MM.1S (cell line): ENCODE measurements at regions not wholly inside any gene's neighbourhood (a gene's known extent, or its start where the extent isn't known, plus 50 kb on each side); places are given as distances from the start of the nearest gene placed in this dataset.

Experiments
- DNase-seq: peaks from one replicate; pipeline ENCODE4 v3.0.0-alpha.2; 2015
- H2AFZ ChIP-seq: fragments of 300-600 bp; sonication (generic); 2 replicates; pipeline ENCODE4 v1.6.0; 2016; ENCODE audit warnings: antibody characterized with exemption, low read length
- H3F3A ChIP-seq: fragments of 300-600 bp; sonication (generic); 2 replicates; pipeline ENCODE4 v1.6.1; 2016; ENCODE audit warnings: mild to moderate bottlenecking, antibody characterized with exemption, low read length, moderate library complexity, mixed read lengths; ENCODE audit not compliant: insufficient read depth
- H3K27ac ChIP-seq: fragments of 300-600 bp; sonication (generic); 2 replicates; pipeline ENCODE4 v1.5.1; 2016; ENCODE audit warnings: mild to moderate bottlenecking, low read length
- H3K27me3 ChIP-seq: fragments of 300-600 bp; sonication (generic); replicated peaks from 2 replicates; pipeline ENCODE4 v1.6.0; 2016; ENCODE audit warnings: low read length; ENCODE audit not compliant: insufficient read depth
- H3K36me3 ChIP-seq: fragments of 300-600 bp; sonication (generic); replicated peaks from 2 replicates; pipeline ENCODE4 v1.6.1; 2016; ENCODE audit warnings: mild to moderate bottlenecking, low read length, mixed read lengths; ENCODE audit not compliant: insufficient read depth
- H3K4me1 ChIP-seq: fragments of 300-600 bp; sonication (generic); 2 replicates; pipeline ENCODE4 v1.6.1; 2016; ENCODE audit warnings: low read length, mixed read lengths
- H3K4me2 ChIP-seq: fragments of 300-600 bp; sonication (generic); 2 replicates; pipeline ENCODE4 v1.6.0; 2016; ENCODE audit warnings: low read depth, low read length
- H3K4me3 ChIP-seq: fragments of 300-600 bp; sonication (generic); 2 replicates; pipeline ENCODE4 v1.5.1; 2016; ENCODE audit warnings: low read length, mixed read lengths
- H3K79me2 ChIP-seq: fragments of 300-600 bp; sonication (generic); 2 replicates; pipeline ENCODE4 v1.6.1; 2016; ENCODE audit warnings: mixed run types, low read length, mixed read lengths
- H3K9ac ChIP-seq: fragments of 300-600 bp; sonication (generic); 2 replicates; pipeline ENCODE4 v1.6.1; 2016; ENCODE audit warnings: low read length, mixed read lengths
- H3K9me2 ChIP-seq: fragments of 300-600 bp; sonication (generic); replicated peaks from 2 replicates; pipeline ENCODE4 v1.6.1; 2016; ENCODE audit warnings: mild to moderate bottlenecking, low read length, mixed read lengths; ENCODE audit not compliant: insufficient read depth
- H3K9me3 ChIP-seq: fragments of 300-600 bp; sonication (generic); replicated peaks from 2 replicates; pipeline ENCODE4 v1.6.1; 2016; ENCODE audit warnings: mild to moderate bottlenecking, low read length, mixed read lengths; ENCODE audit not compliant: insufficient read depth
- H4K20me1 ChIP-seq: fragments of 300-600 bp; sonication (generic); 2 replicates; pipeline ENCODE4 v1.6.1; 2016; ENCODE audit warnings: mild to moderate bottlenecking, low read length, moderate library complexity, mixed read lengths; ENCODE audit not compliant: insufficient read depth
- CTCF ChIP-seq: fragments of 300-600 bp; sonication (generic); IDR thresholded peaks from 2 replicates; pipeline ENCODE4 v1.5.1; 2016; ENCODE audit warnings: antibody characterized with exemption, low read length, mixed read lengths
- EZH2 ChIP-seq: fragments of 300-600 bp; sonication (generic); optimal IDR thresholded peaks from 2 replicates; pipeline ENCODE3; 2017; ENCODE audit warnings: low read depth, mild to moderate bottlenecking, antibody characterized with exemption, low read length, mixed read lengths
- EZH2phosphoT487 ChIP-seq: fragments of 300-600 bp; sonication (generic); IDR thresholded peaks from 2 replicates; pipeline ENCODE4 v1.6.1; 2018; ENCODE audit warnings: antibody characterized with exemption, low read length

GRCh38 chr7:35555934-35556333 lies 139.0 kb downstream of the HERPUD2 start:
- TF ChIP-seq EZH2phosphoT487 (no peak), CTCF (no peak), EZH2 (no peak)
- H3K4me2 ChIP-seq, result no peak overlapping the region
- no peak overlapping the region for H3K27ac ChIP-seq
- no peaks in the 10 kb centered on the region for H3F3A ChIP-seq
- H3K27me3 ChIP-seq, result no peaks in the 10 kb centered on the region
- H3K9me2 ChIP-seq, result no peaks in the 10 kb centered on the region
- no peaks in the 10 kb centered on the region for H4K20me1 ChIP-seq
- H3K9ac ChIP-seq, result no peak overlapping the region
- no peak overlapping the region for H2AFZ ChIP-seq
- H3K79me2 ChIP-seq, result no peaks in the 10 kb centered on the region
- no peak overlapping the region for H3K4me3 ChIP-seq
- no peak for DNase-seq
- H3K4me1 ChIP-seq, result no peaks in the 10 kb centered on the region
- H3K36me3 ChIP-seq, result no peaks in the 10 kb centered on the region
- H3K9me3 ChIP-seq, result no peaks in the 10 kb centered on the region

- TF ChIP-seq EZH2 (no peak), CTCF (no peak), EZH2phosphoT487 (no peak)
Measured at GRCh38 chr7:35555386-35555785, 139.5 kb downstream of the HERPUD2 start.

GRCh38 chr7:35553519-35553918 lies 141.4 kb downstream of the HERPUD2 start:
- Histone ChIP-seq H3K9me3 (no peaks in the 10 kb centered on the region), H3K9ac (no peak overlapping the region)

More at GRCh38 chr7:35555386-35555785, 139.5 kb downstream of the HERPUD2 start:
- H3K9me3 ChIP-seq, result no peaks in the 10 kb centered on the region
- no peak overlapping the region for H3K4me2 ChIP-seq
- no peak overlapping the region for H3K4me3 ChIP-seq
- H3K27ac ChIP-seq, result no peak overlapping the region
- no peaks in the 10 kb centered on the region for H3K36me3 ChIP-seq
- H3K79me2 ChIP-seq, result no peaks in the 10 kb centered on the region
- no peak overlapping the region for H3K9ac ChIP-seq
- no peaks in the 10 kb centered on the region for H3F3A ChIP-seq
- DNase-seq, result no peak
- H2AFZ ChIP-seq, result no peak overlapping the region
- no peaks in the 10 kb centered on the region for H3K4me1 ChIP-seq
- no peaks in the 10 kb centered on the region for H3K9me2 ChIP-seq
- H3K27me3 ChIP-seq, result no peaks in the 10 kb centered on the region
- H4K20me1 ChIP-seq, result no peaks in the 10 kb centered on the region

More at GRCh38 chr7:35553519-35553918, 141.4 kb downstream of the HERPUD2 start:
- Histone ChIP-seq H4K20me1 (no peaks in the 10 kb centered on the region), H3K9me2 (no peaks in the 10 kb centered on the region), H3K36me3 (no peaks in the 10 kb centered on the region), H3K79me2 (no peaks in the 10 kb centered on the region), H3K4me3 (no peak overlapping the region), H3K4me2 (no peak overlapping the region), H2AFZ (no peak overlapping the region), H3K4me1 (no peaks in the 10 kb centered on the region), H3K27me3 (no peaks in the 10 kb centered on the region), H3K27ac (no peak overlapping the region), H3F3A (no peaks in the 10 kb centered on the region)
- no peak for DNase-seq
- no peak for TF ChIP-seq EZH2phosphoT487
- no peak for TF ChIP-seq EZH2
- TF ChIP-seq CTCF, result no peak
